GM21390 (cell line): ENCODE measurements at regions not wholly inside any gene's neighbourhood (a gene's known extent, or its start where the extent isn't known, plus 50 kb on each side); places are given as distances from the start of the nearest gene placed in this dataset.

ENCODE experiments used
- ATAC-seq: cut with Tn5 transposase; IDR thresholded peaks from one replicate; pipeline ENCODE4 v1.9.1; 2021; ENCODE audit not compliant: unreplicated experiment

GRCh38 chr2:17085546-17086202 is 420.0 kb upstream of the CYRIA start:
- no peak for ATAC-seq

GRCh38 chr2:17084877-17085276 is 419.2 kb upstream of the CYRIA start:
- ATAC-seq: no peak

- ATAC-seq: no peak
These were observed 418.3 kb upstream of the CYRIA start for GRCh38 chr2:17083902-17084301.

GRCh38 chr2:17079262-17079661 is 413.6 kb upstream of the CYRIA start:
- no peak for ATAC-seq

- ATAC-seq: no peak
These were observed 410.9 kb upstream of the CYRIA start for GRCh38 chr2:17076533-17076932.

- ATAC-seq: no peak
These were observed 405.1 kb upstream of the CYRIA start for GRCh38 chr2:17070711-17071110.

GRCh38 chr2:17069564-17069963 is 403.9 kb upstream of the CYRIA start:
- no peak for ATAC-seq

- ATAC-seq: no peak
These were observed 402.4 kb upstream of the CYRIA start for GRCh38 chr2:17068021-17068420.

- no peak for ATAC-seq
These were observed 399.9 kb upstream of the CYRIA start for GRCh38 chr2:17065536-17065935.

GRCh38 chr2:17061028-17061427 is 395.4 kb upstream of the CYRIA start:
- no peak for ATAC-seq

GRCh38 chr2:17059458-17059857 is 393.8 kb upstream of the CYRIA start:
- no peak for ATAC-seq

GRCh38 chr2:17058772-17059402 is 393.3 kb upstream of the CYRIA start:
- no peak for ATAC-seq

- ATAC-seq: no peak
These were observed 391.7 kb upstream of the CYRIA start for GRCh38 chr2:17057109-17058017.

- no peak for ATAC-seq
These were observed 390.6 kb upstream of the CYRIA start for GRCh38 chr2:17056236-17056635.

GRCh38 chr2:17052001-17052400 is 386.4 kb upstream of the CYRIA start:
- no peak for ATAC-seq

- no peak for ATAC-seq
These were observed 385.9 kb upstream of the CYRIA start for GRCh38 chr2:17051538-17051937.

GRCh38 chr2:17043173-17043572 is 377.5 kb upstream of the CYRIA start:
- no peak for ATAC-seq

GRCh38 chr2:17036361-17036760 is 370.7 kb upstream of the CYRIA start:
- no peak for ATAC-seq

- no peak for ATAC-seq
These were observed 369.4 kb upstream of the CYRIA start for GRCh38 chr2:17035010-17035409.

GRCh38 chr2:17030047-17030446 is 364.4 kb upstream of the CYRIA start:
- ATAC-seq: no peak

GRCh38 chr2:17012297-17012696 is 346.7 kb upstream of the CYRIA start:
- no peak for ATAC-seq

GRCh38 chr2:17010104-17010503 is 344.5 kb upstream of the CYRIA start:
- no peak for ATAC-seq
